HT-29 (cell line): ENCODE measurements at regions not wholly inside any gene's neighbourhood (a gene's known extent, or its start where the extent isn't known, plus 50 kb on each side); places are given as distances from the start of the nearest gene placed in this dataset.

Source experiments
- DNase-seq: peaks from one replicate; pipeline ENCODE4 v3.0.0-alpha.2; 2015; ENCODE audit warnings: low spot score

- DNase-seq, result no peak
Observed at GRCh38 chr21:28751176-28751575, 241.5 kb downstream of the LTN1 start.

GRCh38 chr21:28750565-28750964, 242.1 kb downstream of the LTN1 start:
- no peak for DNase-seq

GRCh38 chr21:28749536-28749935, 243.1 kb downstream of the LTN1 start:
- no peak for DNase-seq

- DNase-seq, result no peak
Observed at GRCh38 chr21:28747464-28747863, 245.2 kb downstream of the LTN1 start.

- no peak for DNase-seq
Observed at GRCh38 chr21:28746166-28746565, 246.5 kb downstream of the LTN1 start.

- DNase-seq, result peak; percentile 76
Observed at GRCh38 chr21:28745131-28746016, 247.3 kb downstream of the LTN1 start.

- DNase-seq, result no peak
Observed at GRCh38 chr21:28743723-28744122, 249.0 kb downstream of the LTN1 start.

GRCh38 chr21:28742527-28742926, 250.2 kb downstream of the LTN1 start:
- peak; percentile 4 for DNase-seq

GRCh38 chr21:28740125-28740524, 252.6 kb downstream of the LTN1 start:
- no peak for DNase-seq

GRCh38 chr21:28738882-28739281, 253.8 kb downstream of the LTN1 start:
- no peak for DNase-seq

GRCh38 chr21:28738420-28738704, 254.3 kb downstream of the LTN1 start:
- DNase-seq, result no peak

GRCh38 chr21:28737674-28738419, 254.8 kb downstream of the LTN1 start:
- peak; percentile 31 for DNase-seq

- peak; percentile 26 for DNase-seq
Observed at GRCh38 chr21:28734522-28735175, 258.0 kb downstream of the LTN1 start.

GRCh38 chr21:28731700-28732321, 260.9 kb downstream of the LTN1 start:
- DNase-seq, result no peak

- no peak for DNase-seq
Observed at GRCh38 chr21:28729887-28730286, 262.8 kb downstream of the LTN1 start.

GRCh38 chr21:28727809-28728208, 264.9 kb downstream of the LTN1 start:
- DNase-seq, result no peak

GRCh38 chr21:28725396-28725795, 267.3 kb downstream of the LTN1 start:
- no peak for DNase-seq

GRCh38 chr21:28723646-28724045, 269.0 kb downstream of the LTN1 start:
- no peak for DNase-seq

- no peak for DNase-seq
Observed at GRCh38 chr21:28719723-28720122, 273.0 kb downstream of the LTN1 start.

GRCh38 chr21:28714777-28715464, 277.8 kb downstream of the LTN1 start:
- no peak for DNase-seq

GRCh38 chr21:28712411-28712810, 280.3 kb downstream of the LTN1 start:
- DNase-seq, result no peak
